HG02973 (cell line): ENCODE measurements at regions not wholly inside any gene's neighbourhood (a gene's known extent, or its start where the extent isn't known, plus 50 kb on each side); places are given as distances from the start of the nearest gene placed in this dataset.
"Not testable (repeated sequence)": the region's sequence is repeated elsewhere in the genome, so short reads cannot be mapped to it uniquely, and the experiment has no call there.

Experiments
- ATAC-seq: cut with Tn5 transposase; IDR thresholded peaks from one replicate; pipeline ENCODE4 v1.9.1; 2021; ENCODE audit warnings: moderate library complexity; ENCODE audit not compliant: unreplicated experiment

- ATAC-seq: no peak
Measured at GRCh38 chr3:150135287-150135721, 164.6 kb upstream of the PFN2 start.

- ATAC-seq: no peak
Measured at GRCh38 chr3:150133293-150133692, 162.6 kb upstream of the PFN2 start.

- no peak for ATAC-seq
Measured at GRCh38 chr3:150132101-150132749, 161.5 kb upstream of the PFN2 start.

GRCh38 chr3:150131663-150132062, 161.0 kb upstream of the PFN2 start:
- no peak for ATAC-seq

- ATAC-seq: no peak
Measured at GRCh38 chr3:150130404-150131100, 159.9 kb upstream of the PFN2 start.

- no peak for ATAC-seq
Measured at GRCh38 chr3:150129166-150129565, 158.5 kb upstream of the PFN2 start.

- ATAC-seq: no peak
Measured at GRCh38 chr3:150128126-150128525, 157.4 kb upstream of the PFN2 start.

GRCh38 chr3:150127011-150127490, 156.4 kb upstream of the PFN2 start:
- ATAC-seq: no peak

- ATAC-seq: no peak
Measured at GRCh38 chr3:150124142-150124541, 153.4 kb upstream of the PFN2 start.

- not testable (repeated sequence) for ATAC-seq
Measured at GRCh38 chr3:150123249-150123648, 152.6 kb upstream of the PFN2 start.

- no peak for ATAC-seq
Measured at GRCh38 chr3:150118219-150118618, 147.5 kb upstream of the PFN2 start.

- no peak for ATAC-seq
Measured at GRCh38 chr3:150117076-150117475, 146.4 kb upstream of the PFN2 start.

- ATAC-seq: no peak
Measured at GRCh38 chr3:150116196-150116595, 145.5 kb upstream of the PFN2 start.

GRCh38 chr3:150114873-150115540, 144.3 kb upstream of the PFN2 start:
- peak; percentile 97 for ATAC-seq

GRCh38 chr3:150114273-150114672, 143.6 kb upstream of the PFN2 start:
- no peak for ATAC-seq

GRCh38 chr3:150110097-150110496, 139.4 kb upstream of the PFN2 start:
- no peak for ATAC-seq

- no peak for ATAC-seq
Measured at GRCh38 chr3:150107429-150108175, 136.9 kb upstream of the PFN2 start.

GRCh38 chr3:150106740-150107428, 136.2 kb upstream of the PFN2 start:
- no peak for ATAC-seq

- no peak for ATAC-seq
Measured at GRCh38 chr3:150105886-150106612, 135.4 kb upstream of the PFN2 start.

GRCh38 chr3:150105025-150105424, 134.3 kb upstream of the PFN2 start:
- ATAC-seq: no peak
